ENCODE measurements at regions not wholly inside any gene's neighbourhood (a gene's known extent, or its start where the extent isn't known, plus 50 kb on each side); places are given as distances from the start of the nearest gene placed in this dataset.

- FAIRE-seq: no peak
- no peak for DNase-seq (ENCODE audit: insufficient read length, low spot score)
Observed at GRCh38 chr11:30153008-30153407, 77.8 kb upstream of the FSHB start.

- DNase-seq (ENCODE audit: insufficient read length, low spot score) (no peak), FAIRE-seq (no peak)
Observed at GRCh38 chr11:30155428-30155827, 75.4 kb upstream of the FSHB start.

GRCh38 chr11:30159546-30159945 lies 71.3 kb upstream of the FSHB start:
- FAIRE-seq: no peak
- DNase-seq (ENCODE audit: insufficient read length, low spot score): no peak

GRCh38 chr11:30165652-30166051 lies 65.2 kb upstream of the FSHB start:
- no peak for DNase-seq (ENCODE audit: insufficient read length, low spot score)
- FAIRE-seq: no peak

GRCh38 chr11:30171661-30172060 lies 59.2 kb upstream of the FSHB start:
- FAIRE-seq (no peak), DNase-seq (ENCODE audit: insufficient read length, low spot score) (no peak)

GRCh38 chr11:30172158-30172557 lies 58.7 kb upstream of the FSHB start:
- no peak for FAIRE-seq
- DNase-seq (ENCODE audit: insufficient read length, low spot score): no peak

GRCh38 chr11:30172883-30173311 lies 57.9 kb upstream of the FSHB start:
- no peak for FAIRE-seq
- no peak for DNase-seq (ENCODE audit: insufficient read length, low spot score)

- no peak for FAIRE-seq
- no peak for DNase-seq (ENCODE audit: insufficient read length, low spot score)
Observed at GRCh38 chr11:30174265-30175020, 56.4 kb upstream of the FSHB start.

Measured in HTR-8/SVneo (cell line).